CD14-positive monocyte (primary cell): ENCODE measurements at regions not wholly inside any gene's neighbourhood (a gene's known extent, or its start where the extent isn't known, plus 50 kb on each side); places are given as distances from the start of the nearest gene placed in this dataset.

Experiments
- DNase-seq, 3 donors: peaks; one replicate each; pipeline ENCODE4 v3.0.0-alpha.2; 2011 to 2022
- H2AFZ ChIP-seq: 2 replicates; pipeline ENCODE4 v1.6.0; 2012; ENCODE audit warnings: mild to moderate bottlenecking, low read depth, low read length, inconsistent platforms; ENCODE audit not compliant: insufficient read depth, poor library complexity, severe bottlenecking
- H3K27ac ChIP-seq, 2 donors: 1 replicate in 1 of 2; 2 replicates in 1 of 2; pipeline ENCODE4 v1.5.1; 2012 to 2013; ENCODE audit warnings: low read length in 2 of 2, control low read depth in 1 of 2, inconsistent platforms in 1 of 2, low read depth in 1 of 2, mild to moderate bottlenecking in 1 of 2
- H3K27me3 ChIP-seq, 2 donors: one replicate each; pipeline versions ENCODE4 v1.6.0 to v1.6.1; 2011 to 2013; ENCODE audit warnings: low read length in 2 of 2; ENCODE audit not compliant: control insufficient read depth in 2 of 2, insufficient read depth in 2 of 2
- H3K36me3 ChIP-seq, 2 donors: replicated peaks in 1 of 2; 1 replicate in 1 of 2; 2 replicates in 1 of 2; pipeline versions ENCODE4 v1.5.1 to v1.6.1; 2012 to 2013; ENCODE audit warnings: low read length in 2 of 2, control low read depth in 1 of 2, inconsistent platforms in 1 of 2, mild to moderate bottlenecking in 1 of 2; ENCODE audit not compliant: insufficient read depth in 2 of 2, control insufficient read depth in 1 of 2
- H3K4me1 ChIP-seq, 2 donors: 1 replicate in 1 of 2; 2 replicates in 1 of 2; pipeline versions ENCODE4 v1.5.1 to v1.6.1; 2012 to 2013; ENCODE audit warnings: low read length in 2 of 2, control low read depth in 1 of 2, inconsistent platforms in 1 of 2, mild to moderate bottlenecking in 1 of 2, moderate library complexity in 1 of 2; ENCODE audit not compliant: insufficient read depth in 2 of 2, control insufficient read depth in 1 of 2
- H3K4me2 ChIP-seq: replicated peaks from 2 replicates; pipeline ENCODE3; 2012; ENCODE audit warnings: low read length, moderate library complexity, mild to moderate bottlenecking; ENCODE audit not compliant: poor library complexity, severe bottlenecking; ENCODE audit errors: extremely low read depth
- H3K4me3 ChIP-seq, 3 experiments: fragments of 200-600 bp in 1 of 3; sonication (generic) in 1 of 3; replicated peaks in 1 of 3; 1 replicate in 2 of 3; 2 replicates in 1 of 3; pipeline ENCODE4 v1.5.1; 2011 to 2013; ENCODE audit warnings: low read length in 3 of 3, mild to moderate bottlenecking in 3 of 3, control low read depth in 2 of 3, low read depth in 2 of 3, inconsistent platforms in 1 of 3, moderate library complexity in 1 of 3
- H3K79me2 ChIP-seq: 2 replicates; pipeline ENCODE4 v1.6.0; 2012; ENCODE audit warnings: mild to moderate bottlenecking, control low read depth, inconsistent platforms, low read length, moderate library complexity; ENCODE audit not compliant: insufficient read depth
- H3K9ac ChIP-seq: 2 replicates; pipeline ENCODE4 v1.6.0; 2017; ENCODE audit warnings: low read length, mild to moderate bottlenecking; ENCODE audit not compliant: insufficient read depth, poor library complexity, severe bottlenecking
- H3K9me3 ChIP-seq, 2 donors: replicated peaks in 1 of 2; 1 replicate in 1 of 2; 2 replicates in 1 of 2; pipeline versions ENCODE4 v1.5.1 to v1.6.1; 2012 to 2013; ENCODE audit warnings: low read length in 2 of 2, control low read depth in 1 of 2; ENCODE audit not compliant: control insufficient read depth in 1 of 2, insufficient read depth in 1 of 2
- H4K20me1 ChIP-seq: 2 replicates; pipeline ENCODE4 v1.6.0; 2012; ENCODE audit warnings: mild to moderate bottlenecking, low read length, control low read depth, moderate library complexity; ENCODE audit not compliant: insufficient read depth
- H3K27ac Mint-ChIP-seq, 7 donors: one replicate each; pipeline ENCODE4 v1.8.0; 2020; ENCODE audit warnings: mild to moderate bottlenecking in 7 of 7, mixed read lengths in 7 of 7, moderate library complexity in 6 of 7, inconsistent platforms in 2 of 7
- H3K27me3 Mint-ChIP-seq, 3 donors: one replicate each; pipeline ENCODE4 v1.8.0; 2021 to 2022; ENCODE audit warnings: low read depth in 3 of 3, mild to moderate bottlenecking in 3 of 3, mixed read lengths in 3 of 3, moderate library complexity in 3 of 3, inconsistent platforms in 1 of 3
- H3K36me3 Mint-ChIP-seq, 2 donors: one replicate each; pipeline ENCODE4 v1.8.0; 2020; ENCODE audit warnings: mixed read lengths in 2 of 2, inconsistent platforms in 1 of 2, mild to moderate bottlenecking in 1 of 2
- H3K4me1 Mint-ChIP-seq: one replicate; pipeline ENCODE4 v1.8.0; 2020; ENCODE audit warnings: mild to moderate bottlenecking, mixed read lengths
- H3K4me3 Mint-ChIP-seq, 2 donors: one replicate each; pipeline ENCODE4 v1.8.0; 2020; ENCODE audit warnings: mild to moderate bottlenecking in 2 of 2, mixed read lengths in 2 of 2, moderate library complexity in 1 of 2
- H3K9me3 Mint-ChIP-seq, 7 donors: one replicate each; pipeline ENCODE4 v1.8.0; 2020 to 2022; ENCODE audit warnings: mixed read lengths in 7 of 7, mild to moderate bottlenecking in 6 of 7, moderate library complexity in 6 of 7, inconsistent platforms in 2 of 7
- CTCF ChIP-seq: fragments of 200-600 bp; IDR thresholded peaks from one replicate; pipeline ENCODE4 v1.8.0; 2022; ENCODE audit warnings: antibody characterized with exemption, mild to moderate bottlenecking
- WGBS: methylation state at CpG from one replicate; pipeline ENCODE4 v1.1.5; 2013; ENCODE audit warnings: missing lambda C conversion rate; ENCODE audit not compliant: insufficient coverage; 5-methylcytosine and 5-hydroxymethylcytosine counted together
- intact Hi-C, 2 donors: fragments of 100-400 bp; cut with micrococcal nuclease; formaldehyde crosslinking; loops; one replicate each; pipeline versions ENCODE4 v1.15.0 to v1.15.1; 2023

GRCh38 chr1:224554056-224554455 lies 62.1 kb upstream of the CNIH3 start:
- Histone ChIP-seq H2AFZ (no peak overlapping the region), H3K36me3 (no peaks in the 10 kb centered on the region), H3K9ac (no peak overlapping the region), H3K9me3 (no peaks in the 10 kb centered on the region), H3K4me3 (no peak overlapping the region), H3K27me3 (no peaks in the 10 kb centered on the region), H3K4me1 (no peaks in the 10 kb centered on the region), H3K4me2 (no peak overlapping the region), H3K79me2 (no peaks in the 10 kb centered on the region), H3K27ac (no peak overlapping the region), H4K20me1 (no peaks in the 10 kb centered on the region)
- Mint-ChIP-seq H3K27me3 (peaks cover 0 to 1% (median 0%) of the 10 kb centered on the region in 3 donors), H3K27ac (no peak overlapping the region), H3K4me1 (no peaks in the 10 kb centered on the region), H3K36me3 (no peaks in the 10 kb centered on the region), H3K4me3 (no peak overlapping the region), H3K9me3 (no peaks in the 10 kb centered on the region)
- TF ChIP-seq CTCF: no peak
- DNase-seq: no peak
- intact Hi-C loops: no loop called here
- WGBS: 60% methylated on average over 1 of the region's 4 CpGs

GRCh38 chr1:224554620-224555259 lies 61.4 kb upstream of the CNIH3 start:
- WGBS: no CpG with 5 or more reads among the region's 4 CpGs
- no peaks in the 10 kb centered on the region for H3K27me3 ChIP-seq
- no peak overlapping the region for H3K4me2 ChIP-seq
- H3K4me3 ChIP-seq: no peak overlapping the region
- no peaks in the 10 kb centered on the region for H3K36me3 Mint-ChIP-seq
- H3K9ac ChIP-seq: no peak overlapping the region
- no peak overlapping the region for H3K27ac Mint-ChIP-seq
- no peaks in the 10 kb centered on the region for H3K79me2 ChIP-seq
- peaks cover 0 to 1% (median 0%) of the 10 kb centered on the region in 3 donors for H3K27me3 Mint-ChIP-seq
- no peaks in the 10 kb centered on the region for H3K4me1 ChIP-seq
- no peaks in the 10 kb centered on the region for H3K4me1 Mint-ChIP-seq
- H3K27ac ChIP-seq: no peak overlapping the region
- H2AFZ ChIP-seq: no peak overlapping the region
- no peak for TF ChIP-seq CTCF
- H3K36me3 ChIP-seq: no peaks in the 10 kb centered on the region
- H3K4me3 Mint-ChIP-seq: no peak overlapping the region
- H4K20me1 ChIP-seq: no peaks in the 10 kb centered on the region
- DNase-seq: no peak
- H3K9me3 ChIP-seq: no peaks in the 10 kb centered on the region
- intact Hi-C loops: no loop called here
- no peaks in the 10 kb centered on the region for H3K9me3 Mint-ChIP-seq
